ENCODE measurements at regions not wholly inside any gene's neighbourhood (a gene's known extent, or its start where the extent isn't known, plus 50 kb on each side); places are given as distances from the start of the nearest gene placed in this dataset.

GRCh38 chr7:53806119-53806518, 736.1 kb upstream of the VSTM2A start:
- H3K9me3 ChIP-seq (replicated peaks; ENCODE audit: control insufficient read depth, insufficient read depth, low read length) = no peaks in the 10 kb centered on the region
- dilution Hi-C loops (cut with MboI; ENCODE audit: extremely low pct_ligation_motif_present, low sequenced_read_pairs) (no loop called here), intact Hi-C loops (cut with micrococcal nuclease) (no loop called here)

More at GRCh38 chr7:53806119-53806518, 736.1 kb upstream of the VSTM2A start:
- Histone ChIP-seq H3K9me1 (replicated peaks; ENCODE audit: control insufficient read depth, extremely low read depth, insufficient read depth, low read length) (no peaks in the 10 kb centered on the region), H3K4me3 (replicated peaks in 1 of 3; ENCODE audit: insufficient read depth in 1 of 3, low read depth in 1 of 3, low read length in 3 of 3) (no peak overlapping the region), H3K4me2 (ENCODE audit: insufficient read depth, low read length) (no peak overlapping the region), H3K4me1 (ENCODE audit: control insufficient read depth, extremely low read depth, insufficient read depth, low read length) (no peaks in the 10 kb centered on the region), H2AFZ (ENCODE audit: low read depth, low read length) (no peak overlapping the region), H4K20me1 (replicated peaks; ENCODE audit: control insufficient read depth, extremely low read depth, insufficient read depth, low read length) (no peaks in the 10 kb centered on the region), H3K79me2 (ENCODE audit: control insufficient read depth, insufficient read depth, low read length) (no peaks in the 10 kb centered on the region), H3K9ac (replicated peaks; ENCODE audit: extremely low read depth, insufficient read depth, low read length) (no peak overlapping the region), H3K36me3 (ENCODE audit: control insufficient read depth in 2 of 2, extremely low read depth in 1 of 2, insufficient read depth in 2 of 2, low read length in 2 of 2) (no peaks in the 10 kb centered on the region), H3K27me3 (ENCODE audit: control insufficient read depth in 2 of 2, insufficient read depth in 2 of 2, low read length in 2 of 2) (no peaks in the 10 kb centered on the region), H3K27ac (ENCODE audit: insufficient read depth, low read depth, low read length) (no peak overlapping the region)
- DNase-seq (ENCODE audit: low read depth, low spot score) (no peak), FAIRE-seq (no peak)
- CTCF ChIA-PET = no interaction called here
- BruUV-seq (replicated peaks) = no TSS peak
- POLR2A ChIA-PET = no interaction called here
- TF ChIP-seq FOS (IDR thresholded peaks at IDR 0.05; ENCODE audit: borderline replicate concordance, insufficient read depth, low read length) (no peak), MYC (IDR thresholded peaks at IDR 0.05; ENCODE audit: low read depth, low read length) (no peak), JUN (IDR thresholded peaks at IDR 0.05; ENCODE audit: borderline replicate concordance, insufficient read depth, insufficient read length, low read depth) (no peak), POLR2AphosphoS5 (IDR thresholded peaks at IDR 0.05; ENCODE audit: insufficient read depth, low read depth, low read length) (no peak), GATA2 (IDR thresholded peaks at IDR 0.05; ENCODE audit: insufficient read depth, insufficient read length, low read depth, low read length) (no peak), POLR2A (IDR thresholded peaks at IDR 0.05; ENCODE audit: low read depth, low read length) (no peak), MAX (IDR thresholded peaks at IDR 0.05; ENCODE audit: insufficient read depth, insufficient read length) (no peak), CTCF (IDR thresholded peaks at IDR 0.05; ENCODE audit: extremely low read depth in 1 of 2, insufficient read depth in 1 of 2, low read depth in 1 of 2, low read length in 2 of 2) (no peak), EZH2 (IDR thresholded peaks at IDR 0.05; ENCODE audit: borderline replicate concordance, low read depth, low read length, severe bottlenecking) (no peak)

Measured in endothelial cell of umbilical vein (primary cell).